ENCODE measurements at regions not wholly inside any gene's neighbourhood (a gene's known extent, or its start where the extent isn't known, plus 50 kb on each side); places are given as distances from the start of the nearest gene placed in this dataset.

DNA sequence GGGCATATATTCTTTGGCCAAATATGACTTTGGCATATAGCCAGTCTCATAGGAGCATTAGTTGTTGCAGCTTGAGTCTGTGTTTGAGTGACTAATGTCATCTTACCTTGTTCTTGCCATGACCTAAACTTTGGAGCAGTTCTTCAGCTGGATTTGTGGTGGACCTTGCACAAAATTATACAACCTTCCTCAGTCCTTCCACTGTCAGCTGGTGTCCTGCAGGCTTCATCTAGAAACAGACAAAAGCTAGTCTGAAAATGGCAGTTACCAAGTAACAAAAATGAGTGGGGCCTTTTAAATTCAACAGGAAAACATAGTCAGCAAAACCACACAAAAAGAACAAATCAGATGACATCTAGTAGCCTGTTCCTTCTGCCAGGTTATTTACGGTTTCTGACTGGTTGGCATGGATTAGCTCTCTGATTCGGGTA is 59.5 kb upstream of the HECTD2 start:
- TF ChIP-seq, protein P1, sequence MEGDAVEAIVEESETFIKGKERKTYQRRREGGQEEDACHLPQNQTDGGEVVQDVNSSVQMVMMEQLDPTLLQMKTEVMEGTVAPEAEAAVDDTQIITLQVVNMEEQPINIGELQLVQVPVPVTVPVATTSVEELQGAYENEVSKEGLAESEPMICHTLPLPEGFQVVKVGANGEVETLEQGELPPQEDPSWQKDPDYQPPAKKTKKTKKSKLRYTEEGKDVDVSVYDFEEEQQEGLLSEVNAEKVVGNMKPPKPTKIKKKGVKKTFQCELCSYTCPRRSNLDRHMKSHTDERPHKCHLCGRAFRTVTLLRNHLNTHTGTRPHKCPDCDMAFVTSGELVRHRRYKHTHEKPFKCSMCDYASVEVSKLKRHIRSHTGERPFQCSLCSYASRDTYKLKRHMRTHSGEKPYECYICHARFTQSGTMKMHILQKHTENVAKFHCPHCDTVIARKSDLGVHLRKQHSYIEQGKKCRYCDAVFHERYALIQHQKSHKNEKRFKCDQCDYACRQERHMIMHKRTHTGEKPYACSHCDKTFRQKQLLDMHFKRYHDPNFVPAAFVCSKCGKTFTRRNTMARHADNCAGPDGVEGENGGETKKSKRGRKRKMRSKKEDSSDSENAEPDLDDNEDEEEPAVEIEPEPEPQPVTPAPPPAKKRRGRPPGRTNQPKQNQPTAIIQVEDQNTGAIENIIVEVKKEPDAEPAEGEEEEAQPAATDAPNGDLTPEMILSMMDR (IDR thresholded peaks at IDR 0.05): no peak
- TF ChIP-seq EZH2 (IDR thresholded peaks at IDR 0.05): no peak
